Heart right ventricle (tissue), 16 donors: ENCODE measurements at regions not wholly inside any gene's neighbourhood (a gene's known extent, or its start where the extent isn't known, plus 50 kb on each side); places are given as distances from the start of the nearest gene placed in this dataset.

Source experiments
- ATAC-seq, 8 donors: fragments of 200-7000 bp; cut with Tn5 transposase; one replicate each; pipeline ENCODE4 v1.9.1; 2020; ENCODE audit warnings: mild to moderate bottlenecking in 8 of 8, moderate library complexity in 8 of 8, moderate number of reproducible peaks in 1 of 8
- DNase-seq, 2 donors: peaks; one replicate each; pipeline ENCODE4 v3.0.0-alpha.2; 2020
- H3K27ac ChIP-seq, 10 donors: fragments of 200-600 bp; sonication (generic) in 2 of 10; one replicate each; pipeline versions ENCODE4 v1.5.0 to v1.8.0; 2020 to 2022; ENCODE audit warnings: mild to moderate bottlenecking in 3 of 10
- H3K27me3 ChIP-seq, 7 donors: fragments of 200-600 bp; one replicate each; pipeline ENCODE4 v1.8.0; 2021 to 2022; ENCODE audit warnings: mild to moderate bottlenecking in 2 of 7
- H3K36me3 ChIP-seq, 9 donors: fragments of 200-600 bp; sonication (generic) in 1 of 9; one replicate each; pipeline versions ENCODE4 v1.5.0 to v1.8.0; 2020 to 2022; ENCODE audit warnings: mild to moderate bottlenecking in 2 of 9
- H3K4me1 ChIP-seq, 9 donors: fragments of 200-600 bp; sonication (generic) in 1 of 9; one replicate each; pipeline versions ENCODE4 v1.5.0 to v1.8.0; 2020 to 2022; ENCODE audit warnings: mild to moderate bottlenecking in 4 of 9
- H3K4me3 ChIP-seq, 10 donors: fragments of 200-600 bp; sonication (generic) in 2 of 10; one replicate each; pipeline versions ENCODE4 v1.5.0 to v1.8.0; 2020 to 2022; ENCODE audit warnings: mild to moderate bottlenecking in 7 of 10, moderate library complexity in 2 of 10
- H3K9me3 ChIP-seq, 11 donors: fragments of 200-600 bp in 10 of 11; sonication (generic) in 2 of 11; one replicate each; pipeline versions ENCODE4 v1.5.0 to v1.8.0; 2013 to 2022; ENCODE audit warnings: mild to moderate bottlenecking in 2 of 11, control low read depth in 1 of 11, moderate library complexity in 1 of 11
- WGBS, 2 donors: extraction: QIAGEN DNeasy Blood & Tissue Kit; methylation state at CpG; one replicate each; pipeline ENCODE4 v1.1.7; 2013; ENCODE audit warnings: inconsistent platforms in 1 of 2; 5-methylcytosine and 5-hydroxymethylcytosine counted together
- intact Hi-C, 10 donors: fragments of 100-400 bp; cut with DNase I; formaldehyde crosslinking; loops; one replicate each; pipeline versions ENCODE4 v1.11.1 to v1.14.2; 2022
- TF ChIP-seq, protein P1 (sequence below), 9 donors: fragments of 200-600 bp; sonication (generic) in 2 of 9; IDR thresholded peaks; one replicate each; pipeline versions ENCODE4 v1.5.0 to v1.8.0; 2021 to 2022; ENCODE audit warnings: antibody characterized with exemption in 9 of 9, mild to moderate bottlenecking in 5 of 9, moderate library complexity in 1 of 9
- donor health status: Arrhythmogenic right ventricular cardiomyopathy.
- donor health status: ischemic (EF 13 %, LVEDD 7.1; RV severe dilation, severe dysfunction).
- donor health status: healthy with polysubstance abuse.
- donor health status: DM: no; HTN: yes; CAD: no.
- donor health status: DM: no; HTN: no; CAD: no.
- donor health status: ischemic (EF 25% LVEDD 6.9; RV normal size, moderate dysfunction).
- donor health status: ischemic (EF 25% LVEDD 5.7; RV mildly dilated, moderate dysfunction).
- donor health status: healthy.
- donor health status: DM: yes; HTN: yes; CAD: no.
- donor health status: Ischemic cardiomyopathy.
- donor health status: ischemic (EF 35%, LVEDD 5.7; RV mildly dilated, moderate dysfunction).
- donor health status: nonischemic (EF 11% LVEDD 7.7; RV severe dilation, severe dysfunction).
- donor health status: DM: yes; HTN: yes; CAD: no.
- donor health status: PGD.
- donor health status: ischemic (EF 29% LVEDD 5.4; RV normal size, mild dysfunction).
- donor health status: nonischemic (EF 23%, LVEDD 6.1; RV moderate dilation, normal function).

GRCh38 chr4:57981123-57981522, 870.9 kb upstream of the IGFBP7 start:
- no peaks in the 10 kb centered on the region for H3K36me3 ChIP-seq
- DNase-seq (no peak), ATAC-seq (no peak)
- TF ChIP-seq, protein P1, sequence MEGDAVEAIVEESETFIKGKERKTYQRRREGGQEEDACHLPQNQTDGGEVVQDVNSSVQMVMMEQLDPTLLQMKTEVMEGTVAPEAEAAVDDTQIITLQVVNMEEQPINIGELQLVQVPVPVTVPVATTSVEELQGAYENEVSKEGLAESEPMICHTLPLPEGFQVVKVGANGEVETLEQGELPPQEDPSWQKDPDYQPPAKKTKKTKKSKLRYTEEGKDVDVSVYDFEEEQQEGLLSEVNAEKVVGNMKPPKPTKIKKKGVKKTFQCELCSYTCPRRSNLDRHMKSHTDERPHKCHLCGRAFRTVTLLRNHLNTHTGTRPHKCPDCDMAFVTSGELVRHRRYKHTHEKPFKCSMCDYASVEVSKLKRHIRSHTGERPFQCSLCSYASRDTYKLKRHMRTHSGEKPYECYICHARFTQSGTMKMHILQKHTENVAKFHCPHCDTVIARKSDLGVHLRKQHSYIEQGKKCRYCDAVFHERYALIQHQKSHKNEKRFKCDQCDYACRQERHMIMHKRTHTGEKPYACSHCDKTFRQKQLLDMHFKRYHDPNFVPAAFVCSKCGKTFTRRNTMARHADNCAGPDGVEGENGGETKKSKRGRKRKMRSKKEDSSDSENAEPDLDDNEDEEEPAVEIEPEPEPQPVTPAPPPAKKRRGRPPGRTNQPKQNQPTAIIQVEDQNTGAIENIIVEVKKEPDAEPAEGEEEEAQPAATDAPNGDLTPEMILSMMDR (IDR thresholded peaks at IDR 0.05), result no peak
- H3K4me1 ChIP-seq, result peaks cover 0 to 5% (median 0%) of the 10 kb centered on the region in 9 donors
- no peaks in the 10 kb centered on the region for H3K27me3 ChIP-seq
- H3K9me3 ChIP-seq, result no peaks in the 10 kb centered on the region
- WGBS, 2 donors, result 64 to 73% methylated on average over 5 of the region's 5 CpGs
- intact Hi-C loops, result no loop called here
- no peak overlapping the region for H3K4me3 ChIP-seq
- H3K27ac ChIP-seq, result no peak overlapping the region

DNA sequence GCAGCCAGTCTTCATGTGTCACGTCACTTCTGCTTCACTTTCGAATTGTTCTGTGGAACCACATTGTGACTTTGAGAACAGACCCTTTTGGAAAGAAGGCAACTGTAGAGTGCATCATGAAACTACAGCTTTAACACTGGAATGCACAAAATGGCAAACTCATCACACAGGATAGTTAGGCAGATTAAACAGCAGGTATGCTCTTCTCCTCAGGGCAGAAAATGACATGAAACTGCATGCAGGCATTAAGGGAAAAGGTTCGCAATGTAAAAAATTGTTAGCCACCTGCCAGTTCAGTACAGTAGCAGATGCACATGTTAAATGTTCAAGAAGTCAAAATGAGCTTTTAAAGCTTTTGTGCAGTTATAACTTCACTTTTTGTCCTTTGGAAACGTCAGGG, 864.6 kb upstream of the IGFBP7 start:
- no peaks in the 10 kb centered on the region for H3K36me3 ChIP-seq
- TF ChIP-seq, protein P1 (IDR thresholded peaks at IDR 0.05), result no peak
- WGBS, 2 donors, result 79 to 86% methylated on average over 4 of the region's 4 CpGs
- H3K4me3 ChIP-seq, result no peak overlapping the region
- H3K9me3 ChIP-seq, result no peaks in the 10 kb centered on the region
- ATAC-seq (no peak), DNase-seq (no peak)
- intact Hi-C loops, result no loop called here
- peaks cover 0 to 5% (median 0%) of the 10 kb centered on the region in 9 donors for H3K4me1 ChIP-seq
- no peaks in the 10 kb centered on the region for H3K27me3 ChIP-seq
- no peak overlapping the region for H3K27ac ChIP-seq

DNA sequence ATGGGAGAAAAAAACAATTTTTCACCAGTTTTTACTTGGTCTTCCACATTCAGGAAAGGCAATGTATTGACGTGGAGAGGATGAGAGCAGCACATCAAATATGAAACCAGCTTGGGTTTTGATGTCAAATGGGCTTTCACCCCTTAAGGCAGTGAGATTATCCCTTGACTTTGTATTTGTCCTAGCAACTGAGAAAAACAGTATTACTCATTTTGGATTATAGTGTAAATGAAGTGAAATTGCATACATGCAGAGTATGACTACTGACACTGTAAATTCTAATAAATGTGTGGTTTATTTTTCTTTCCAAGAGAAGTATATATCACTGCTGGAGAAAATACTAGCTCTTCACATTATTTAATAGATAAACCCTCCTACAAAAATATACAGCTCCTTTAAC, 863.6 kb upstream of the IGFBP7 start:
- TF ChIP-seq, protein P1 (IDR thresholded peaks at IDR 0.05), result no peak
- ATAC-seq (no peak), DNase-seq (no peak)
- intact Hi-C loops, result no loop called here
- WGBS, 2 donors, result 79 to 84% methylated on average over 1 of the region's 1 CpG
- Histone ChIP-seq H3K27me3 (no peaks in the 10 kb centered on the region), H3K27ac (no peak overlapping the region), H3K9me3 (peaks cover 0 to under 1% (median 0%) of the 10 kb centered on the region in 11 donors), H3K36me3 (no peaks in the 10 kb centered on the region), H3K4me1 (peaks cover 0 to 5% (median 0%) of the 10 kb centered on the region in 9 donors), H3K4me3 (no peak overlapping the region)

- intact Hi-C loops, result no loop called here
- Histone ChIP-seq H3K36me3 (no peaks in the 10 kb centered on the region), H3K27me3 (no peaks in the 10 kb centered on the region), H3K27ac (no peak overlapping the region), H3K9me3 (peaks cover 0 to 23% (median 0%) of the 10 kb centered on the region in 11 donors), H3K4me1 (no peaks in the 10 kb centered on the region), H3K4me3 (no peak overlapping the region)
- ATAC-seq (no peak), DNase-seq (no peak)
- TF ChIP-seq, protein P1 (IDR thresholded peaks at IDR 0.05), result no peak
Observed at GRCh38 chr4:57971261-57971660, 861.1 kb upstream of the IGFBP7 start.
